Thyroid gland (tissue), 4 donors: ENCODE measurements at regions not wholly inside any gene's neighbourhood (a gene's known extent, or its start where the extent isn't known, plus 50 kb on each side); places are given as distances from the start of the nearest gene placed in this dataset.

Experiments used
- DNase-seq, 2 donors: peaks; one replicate each; pipeline ENCODE4 v3.0.0-alpha.2; 2019
- H3K27ac ChIP-seq, 3 donors: fragments of 200-600 bp; sonication (generic); 1 replicate in 2 of 3; 2 replicates in 1 of 3; pipeline ENCODE4 v1.5.1; 2016 to 2019; ENCODE audit warnings: mild to moderate bottlenecking in 1 of 3, moderate library complexity in 1 of 3
- H3K27me3 ChIP-seq: fragments of 200-600 bp; sonication (generic); one replicate; pipeline ENCODE4 v1.5.1; 2019
- H3K36me3 ChIP-seq, 2 donors: fragments of 200-600 bp; sonication (generic); one replicate each; pipeline ENCODE4 v1.5.1; 2016 to 2019
- H3K4me1 ChIP-seq, 2 donors: fragments of 200-600 bp; sonication (generic); one replicate each; pipeline ENCODE4 v1.5.1; 2017 to 2019
- H3K4me3 ChIP-seq, 3 donors: fragments of 200-600 bp; sonication (generic); replicated peaks in 1 of 3; 1 replicate in 2 of 3; 2 replicates in 1 of 3; pipeline ENCODE4 v1.5.1; 2016; ENCODE audit warnings: mild to moderate bottlenecking in 1 of 3
- H3K9me3 ChIP-seq: fragments of 200-600 bp; sonication (generic); one replicate; pipeline ENCODE4 v1.5.1; 2017
- CTCF ChIP-seq, 6 experiments: fragments of 200-600 bp in 3 of 6; fragments of 450-650 bp in 3 of 6; sonication (generic) in 3 of 6; IDR thresholded peaks; one replicate each; pipeline ENCODE4 v1.5.1; 2016 to 2019; ENCODE audit warnings: antibody characterized with exemption in 6 of 6, mild to moderate bottlenecking in 2 of 6, inconsistent platforms in 1 of 6, moderate library complexity in 1 of 6
- POLR2A ChIP-seq, 2 donors: fragments of 450-650 bp; IDR thresholded peaks; one replicate each; pipeline ENCODE4 v1.6.1; 2017; ENCODE audit warnings: antibody characterized with exemption in 2 of 2, mild to moderate bottlenecking in 2 of 2, moderate library complexity in 1 of 2
- WGBS, 2 donors: methylation state at CpG; one replicate each; pipeline ENCODE4 v1.1.5; 2017; 5-methylcytosine and 5-hydroxymethylcytosine counted together
- intact Hi-C: fragments of 100-400 bp; cut with DNase I; formaldehyde crosslinking; loops from one replicate; pipeline ENCODE4 v1.15.1; 2023

GRCh38 chr9:118100529-118101419, 396.6 kb downstream of the TLR4 start:
- H3K4me1 ChIP-seq = no peaks in the 10 kb centered on the region
- no peak overlapping the region for H3K4me3 ChIP-seq
- no peaks in the 10 kb centered on the region for H3K9me3 ChIP-seq
- H3K27ac ChIP-seq = no peak overlapping the region
- H3K27me3 ChIP-seq = no peaks in the 10 kb centered on the region
- intact Hi-C loops = no loop called here
- TF ChIP-seq CTCF (IDR thresholded peaks at IDR 0.05) = no peak
- H3K36me3 ChIP-seq = no peaks in the 10 kb centered on the region
- 81 to 82% methylated on average over 3 of the region's 3 CpGs for WGBS, 2 donors
- no peak for DNase-seq

- DNase-seq = no peak
- no peaks in the 10 kb centered on the region for H3K9me3 ChIP-seq
- H3K27ac ChIP-seq = no peak overlapping the region
- TF ChIP-seq CTCF (IDR thresholded peaks at IDR 0.05) = no peak
- no peak for TF ChIP-seq POLR2A (IDR thresholded peaks at IDR 0.05)
- intact Hi-C loops = no loop called here
- no peaks in the 10 kb centered on the region for H3K4me1 ChIP-seq
- no peaks in the 10 kb centered on the region for H3K27me3 ChIP-seq
- H3K36me3 ChIP-seq = no peaks in the 10 kb centered on the region
- no peak overlapping the region for H3K4me3 ChIP-seq
These were observed 400.2 kb downstream of the TLR4 start for GRCh38 chr9:118104363-118104762.

- 96 to 98% methylated on average over 1 of the region's 1 CpG for WGBS, 2 donors
- Histone ChIP-seq H3K36me3 (no peaks in the 10 kb centered on the region), H3K4me3 (no peak overlapping the region), H3K4me1 (no peaks in the 10 kb centered on the region), H3K9me3 (no peaks in the 10 kb centered on the region), H3K27ac (no peak overlapping the region), H3K27me3 (no peaks in the 10 kb centered on the region)
- DNase-seq = no peak
- TF ChIP-seq CTCF (IDR thresholded peaks at IDR 0.05) (no peak), POLR2A (IDR thresholded peaks at IDR 0.05) (no peak)
- intact Hi-C loops = no loop called here
These were observed 404.8 kb downstream of the TLR4 start for GRCh38 chr9:118108971-118109370.

DNA sequence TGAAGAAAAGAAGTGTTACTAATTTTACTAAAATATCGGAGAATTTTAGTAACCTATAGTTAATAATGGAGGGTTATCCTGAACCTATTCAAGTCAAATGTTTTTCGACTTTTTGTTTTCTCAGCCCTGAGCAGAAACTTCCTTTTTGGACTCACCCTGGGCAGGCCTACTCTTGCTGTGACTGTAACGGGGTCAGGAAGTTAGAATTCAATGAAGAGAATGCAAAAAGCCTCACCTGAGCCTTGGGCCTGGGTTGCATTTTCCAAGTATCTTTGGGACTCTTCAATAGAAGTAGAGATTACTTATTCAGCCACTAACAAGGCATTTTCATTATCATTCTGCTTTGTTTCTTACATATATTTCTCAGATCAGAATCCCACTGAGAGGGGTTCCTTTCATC, 405.3 kb downstream of the TLR4 start:
- H3K36me3 ChIP-seq = no peaks in the 10 kb centered on the region
- TF ChIP-seq POLR2A (IDR thresholded peaks at IDR 0.05) = no peak
- TF ChIP-seq CTCF (IDR thresholded peaks at IDR 0.05) = no peak
- no peak overlapping the region for H3K27ac ChIP-seq
- H3K27me3 ChIP-seq = no peaks in the 10 kb centered on the region
- no peaks in the 10 kb centered on the region for H3K9me3 ChIP-seq
- 61 to 64% methylated on average over 3 of the region's 3 CpGs for WGBS, 2 donors
- intact Hi-C loops = no loop called here
- DNase-seq = no peak
- H3K4me3 ChIP-seq = no peak overlapping the region
- no peaks in the 10 kb centered on the region for H3K4me1 ChIP-seq

GRCh38 chr9:118121361-118121760, 417.2 kb downstream of the TLR4 start:
- H3K27ac ChIP-seq = no peak overlapping the region
- no peaks in the 10 kb centered on the region for H3K9me3 ChIP-seq
- no peak overlapping the region for H3K4me3 ChIP-seq
- intact Hi-C loops = no loop called here
- no peaks in the 10 kb centered on the region for H3K27me3 ChIP-seq
- DNase-seq = no peak
- 30 to 41% methylated on average over 2 of the region's 2 CpGs for WGBS, 2 donors
- TF ChIP-seq CTCF (IDR thresholded peaks at IDR 0.05) = no peak
- no peak for TF ChIP-seq POLR2A (IDR thresholded peaks at IDR 0.05)
- H3K36me3 ChIP-seq = no peaks in the 10 kb centered on the region
- no peaks in the 10 kb centered on the region for H3K4me1 ChIP-seq
